Mucosa of descending colon (tissue), 3 donors: ENCODE measurements at regions not wholly inside any gene's neighbourhood (a gene's known extent, or its start where the extent isn't known, plus 50 kb on each side); places are given as distances from the start of the nearest gene placed in this dataset.

Experiments used
- ATAC-seq: fragments of 200-7000 bp; cut with Tn5 transposase; one replicate; pipeline ENCODE4 v1.9.1; 2020; ENCODE audit warnings: mild to moderate bottlenecking, moderate library complexity
- DNase-seq, 3 donors: peaks; one replicate each; pipeline ENCODE4 v3.0.0-alpha.2; 2020
- H3K36me3 ChIP-seq: fragments of 200-600 bp; one replicate; pipeline ENCODE4 v1.8.0; 2021; ENCODE audit warnings: low read depth, mild to moderate bottlenecking
- H3K4me1 ChIP-seq: fragments of 200-600 bp; one replicate; pipeline ENCODE4 v1.8.0; 2021; ENCODE audit warnings: low read depth, mild to moderate bottlenecking
- H3K4me3 ChIP-seq: fragments of 200-600 bp; one replicate; pipeline ENCODE4 v1.8.0; 2021; ENCODE audit warnings: mild to moderate bottlenecking
- H3K9me3 ChIP-seq: fragments of 200-600 bp; one replicate; pipeline ENCODE4 v1.8.0; 2021; ENCODE audit warnings: mild to moderate bottlenecking
- CTCF ChIP-seq: fragments of 200-600 bp; IDR thresholded peaks from one replicate; pipeline ENCODE4 v1.8.0; 2022; ENCODE audit warnings: antibody characterized with exemption, mild to moderate bottlenecking
- intact Hi-C, 2 donors: fragments of 100-400 bp; cut with DNase I in 1 of 2; cut with micrococcal nuclease in 1 of 2; formaldehyde crosslinking; loops; one replicate each; pipeline versions ENCODE4 v1.11.0 to v1.11.1; 2022; cut with DNase I, micrococcal nuclease
- donor health status: DM: no; HTN: no; CAD: no; lungs with moderate emphysema.
- donor health status: DM: no; HTN: no; CAD: no.
- donor health status: DM: no; HTN: yes; CAD: no.

GRCh38 chr14:26255213-26255612, 342.6 kb downstream of the NOVA1 start:
- peak in 1 of 3 donors; percentile 19 for DNase-seq

GRCh38 chr14:26252176-26252575, 345.7 kb downstream of the NOVA1 start:
- H3K9me3 ChIP-seq, result no peaks in the 10 kb centered on the region
- no peak for TF ChIP-seq CTCF
- H3K4me3 ChIP-seq, result no peak overlapping the region
- intact Hi-C loops, result no loop called here
- ATAC-seq (no peak), DNase-seq (no peak)
- H3K36me3 ChIP-seq, result no peaks in the 10 kb centered on the region
- no peaks in the 10 kb centered on the region for H3K4me1 ChIP-seq

More at GRCh38 chr14:26255213-26255612, 342.6 kb downstream of the NOVA1 start:
- H3K4me3 ChIP-seq, result no peak overlapping the region
- ATAC-seq, result no peak
- no peaks in the 10 kb centered on the region for H3K36me3 ChIP-seq
- H3K4me1 ChIP-seq, result no peaks in the 10 kb centered on the region
- no peak for TF ChIP-seq CTCF
- intact Hi-C loops, result no loop called here
- no peaks in the 10 kb centered on the region for H3K9me3 ChIP-seq

GRCh38 chr14:26233118-26233517, 364.7 kb downstream of the NOVA1 start:
- DNase-seq, result no peak
- intact Hi-C loops, result no loop called here
- no peaks in the 10 kb centered on the region for H3K36me3 ChIP-seq
- no peaks in the 10 kb centered on the region for H3K4me1 ChIP-seq
- H3K9me3 ChIP-seq, result no peaks in the 10 kb centered on the region
- ATAC-seq, result peak; percentile 65
- H3K4me3 ChIP-seq, result no peak overlapping the region
- no peak for TF ChIP-seq CTCF

GRCh38 chr14:26218861-26219260, 379.0 kb downstream of the NOVA1 start:
- ATAC-seq, result no peak
- H3K36me3 ChIP-seq, result no peaks in the 10 kb centered on the region
- no peak overlapping the region for H3K4me3 ChIP-seq
- H3K9me3 ChIP-seq, result no peaks in the 10 kb centered on the region
- TF ChIP-seq CTCF, result no peak
- no peaks in the 10 kb centered on the region for H3K4me1 ChIP-seq
- intact Hi-C loops, result no loop called here
- DNase-seq, result no peak

GRCh38 chr14:26217778-26218177, 380.1 kb downstream of the NOVA1 start:
- DNase-seq (peak in 1 of 3 donors; percentile 2), ATAC-seq (no peak)
- H3K9me3 ChIP-seq, result no peaks in the 10 kb centered on the region
- H3K4me1 ChIP-seq, result no peaks in the 10 kb centered on the region
- H3K4me3 ChIP-seq, result no peak overlapping the region
- intact Hi-C loops, result no loop called here
- H3K36me3 ChIP-seq, result no peaks in the 10 kb centered on the region
- no peak for TF ChIP-seq CTCF

GRCh38 chr14:26216786-26217185, 381.0 kb downstream of the NOVA1 start:
- Histone ChIP-seq H3K36me3 (no peaks in the 10 kb centered on the region), H3K4me1 (no peaks in the 10 kb centered on the region), H3K9me3 (no peaks in the 10 kb centered on the region), H3K4me3 (no peak overlapping the region)
- DNase-seq, result no peak
- intact Hi-C loops, result no loop called here
- no peak for ATAC-seq
- TF ChIP-seq CTCF, result no peak
